Endothelial cell of umbilical vein (primary cell): ENCODE measurements at regions not wholly inside any gene's neighbourhood (a gene's known extent, or its start where the extent isn't known, plus 50 kb on each side); places are given as distances from the start of the nearest gene placed in this dataset.

Experiments used
- BruUV-seq: library from RNA; stranded (reverse); fragments of 400-500 nt; replicated peaks from 2 replicates; lab custom pipeline; 2021; lab: Mats Ljungman, UMichigan
- CTCF ChIA-PET: fragments of 300-600, 350-600 bp; sonication (Branson Sonifier 250); formaldehyde crosslinking; loops from one replicate; lab custom pipeline; 2021; ENCODE audit warnings: antibody characterized with exemption, inconsistent platforms; lab: Charles Lee
- POLR2A ChIA-PET: fragments of 300-600, 350-600 bp; sonication (Branson Sonifier 250); formaldehyde crosslinking; loops from one replicate; lab custom pipeline; 2021; ENCODE audit warnings: antibody characterized with exemption, inconsistent platforms; lab: Charles Lee
- DNase-seq: peaks from one replicate; pipeline ENCODE4 v3.0.0-alpha.2; 2011; ENCODE audit warnings: low read depth, low spot score
- FAIRE-seq: peaks from 2 replicates; lab custom pipeline; 2011; peaks lifted over from hg19 to GRCh38; lab: Jason Lieb, UNC
- H2AFZ ChIP-seq: 2 replicates; pipeline ENCODE4 v1.6.0; 2012; ENCODE audit warnings: low read depth, low read length, control low read depth, inconsistent platforms
- H3K27ac ChIP-seq: 2 replicates; pipeline ENCODE4 v1.5.1; 2011; ENCODE audit warnings: low read depth, mild to moderate bottlenecking, control low read depth, low read length, moderate library complexity; ENCODE audit not compliant: insufficient read depth
- H3K27me3 ChIP-seq, 2 experiments: 2 replicates each; pipeline versions ENCODE4 v1.6.0 to v1.6.1; 2011; ENCODE audit warnings: low read length in 2 of 2, mixed read lengths in 1 of 2; ENCODE audit not compliant: control insufficient read depth in 2 of 2, insufficient read depth in 2 of 2
- H3K36me3 ChIP-seq, 2 experiments: 2 replicates in 1 of 2; 3 replicates in 1 of 2; pipeline ENCODE4 v1.5.1; 2011; ENCODE audit warnings: low read length in 2 of 2, mild to moderate bottlenecking in 1 of 2, moderate library complexity in 1 of 2; ENCODE audit not compliant: control insufficient read depth in 2 of 2, insufficient read depth in 2 of 2; ENCODE audit errors: extremely low read depth in 1 of 2
- H3K4me1 ChIP-seq: 3 replicates; pipeline ENCODE4 v1.5.1; 2011; ENCODE audit warnings: mild to moderate bottlenecking, low read length; ENCODE audit not compliant: control insufficient read depth, insufficient read depth; ENCODE audit errors: extremely low read depth
- H3K4me2 ChIP-seq: 2 replicates; pipeline ENCODE4 v1.6.1; 2011; ENCODE audit warnings: low read length, control low read depth, mixed read lengths; ENCODE audit not compliant: insufficient read depth
- H3K4me3 ChIP-seq, 3 experiments: fragments of 200-600 bp in 1 of 3; sonication (generic), shearing (Covaris generic) in 1 of 3; replicated peaks in 1 of 3; 2 replicates each; pipeline ENCODE4 v1.5.1; 2011 to 2016; ENCODE audit warnings: control low read depth in 3 of 3, low read length in 3 of 3, mild to moderate bottlenecking in 2 of 3, inconsistent platforms in 1 of 3, low read depth in 1 of 3, moderate library complexity in 1 of 3; ENCODE audit not compliant: insufficient read depth in 1 of 3
- H3K79me2 ChIP-seq: 2 replicates; pipeline ENCODE4 v1.6.0; 2012; ENCODE audit warnings: low read length, inconsistent platforms; ENCODE audit not compliant: control insufficient read depth, insufficient read depth
- H3K9ac ChIP-seq: replicated peaks from 2 replicates; pipeline ENCODE3; 2011; ENCODE audit warnings: low read length, control low read depth; ENCODE audit not compliant: insufficient read depth; ENCODE audit errors: extremely low read depth
- H3K9me1 ChIP-seq: replicated peaks from 3 replicates; pipeline ENCODE4 v1.6.0; 2011; ENCODE audit warnings: mild to moderate bottlenecking, low read length; ENCODE audit not compliant: control insufficient read depth, insufficient read depth; ENCODE audit errors: extremely low read depth
- H3K9me3 ChIP-seq: replicated peaks from 2 replicates; pipeline ENCODE4 v1.5.1; 2012; ENCODE audit warnings: low read length, inconsistent platforms; ENCODE audit not compliant: control insufficient read depth, insufficient read depth
- H4K20me1 ChIP-seq: replicated peaks from 2 replicates; pipeline ENCODE3; 2011; ENCODE audit warnings: mild to moderate bottlenecking, low read length; ENCODE audit not compliant: control insufficient read depth, insufficient read depth; ENCODE audit errors: extremely low read depth
- CTCF ChIP-seq, 2 donors: IDR thresholded peaks; 1 replicate in 1 of 2; 2 replicates in 1 of 2; pipeline ENCODE4 v1.5.1; 2011; ENCODE audit warnings: low read length in 2 of 2, mild to moderate bottlenecking in 2 of 2, moderate library complexity in 2 of 2, control low read depth in 1 of 2, inconsistent platforms in 1 of 2, low read depth in 1 of 2; ENCODE audit not compliant: insufficient read depth in 1 of 2; ENCODE audit errors: extremely low read depth in 1 of 2
- EZH2 ChIP-seq: IDR thresholded peaks from 2 replicates; pipeline ENCODE4 v1.6.1; 2012; ENCODE audit warnings: borderline replicate concordance, low read depth, mild to moderate bottlenecking, moderate library complexity, low read length, inconsistent platforms; ENCODE audit not compliant: severe bottlenecking
- FOS ChIP-seq: IDR thresholded peaks from 2 replicates; pipeline ENCODE4 v1.6.1; 2011; ENCODE audit warnings: mild to moderate bottlenecking, low read length, moderate library complexity, borderline replicate concordance; ENCODE audit not compliant: insufficient read depth
- GATA2 ChIP-seq: IDR thresholded peaks from 2 replicates; pipeline ENCODE4 v1.7.0; 2011; ENCODE audit warnings: low read depth, mild to moderate bottlenecking, moderate library complexity, mixed read lengths, low read length; ENCODE audit not compliant: insufficient read length, insufficient read depth
- JUN ChIP-seq: IDR thresholded peaks from 2 replicates; pipeline ENCODE4 v1.6.1; 2011; ENCODE audit warnings: borderline replicate concordance, low read depth; ENCODE audit not compliant: insufficient read length, insufficient read depth
- MAX ChIP-seq: IDR thresholded peaks from 2 replicates; pipeline ENCODE4 v1.6.1; 2011; ENCODE audit not compliant: insufficient read depth, insufficient read length
- MYC ChIP-seq: IDR thresholded peaks from one replicate; pipeline ENCODE4 v1.6.1; 2011; ENCODE audit warnings: mild to moderate bottlenecking, low read depth, low read length
- POLR2A ChIP-seq: IDR thresholded peaks from 2 replicates; pipeline ENCODE4 v1.6.1; 2012; ENCODE audit warnings: low read depth, mild to moderate bottlenecking, control low read depth, low read length
- POLR2AphosphoS5 ChIP-seq: IDR thresholded peaks from 2 replicates; pipeline ENCODE4 v1.6.1; 2012; ENCODE audit warnings: low read depth, mild to moderate bottlenecking, control low read depth, low read length, moderate library complexity; ENCODE audit not compliant: insufficient read depth
- dilution Hi-C: fragments of 300-500 bp; cut with MboI; formaldehyde crosslinking; loops from one replicate; pipeline ENCODE4 v1.15.0; 2019; ENCODE audit warnings: low sequenced_read_pairs; ENCODE audit not compliant: extremely low pct_ligation_motif_present
- intact Hi-C: fragments of 100-400 bp; cut with micrococcal nuclease; formaldehyde crosslinking; loops from one replicate; pipeline ENCODE4 v1.10.0; 2022

- dilution Hi-C loops (no loop called here), intact Hi-C loops (no loop called here)
- Histone ChIP-seq H3K9me1 (no peaks in the 10 kb centered on the region), H2AFZ (no peak overlapping the region), H3K79me2 (no peaks in the 10 kb centered on the region), H4K20me1 (no peaks in the 10 kb centered on the region), H3K9ac (no peak overlapping the region), H3K9me3 (no peaks in the 10 kb centered on the region), H3K4me1 (no peaks in the 10 kb centered on the region), H3K4me3 (no peak overlapping the region), H3K36me3 (no peaks in the 10 kb centered on the region), H3K4me2 (no peak overlapping the region), H3K27me3 (no peaks in the 10 kb centered on the region), H3K27ac (no peak overlapping the region)
- CTCF ChIA-PET = no interaction called here
- BruUV-seq = no TSS peak
- TF ChIP-seq JUN (no peak), POLR2AphosphoS5 (no peak), MYC (no peak), FOS (no peak), MAX (no peak), EZH2 (no peak), POLR2A (no peak), CTCF (IDR thresholded peaks at IDR 0.05; ENCODE audit: extremely low read depth in 1 of 2, insufficient read depth in 1 of 2, low read depth in 1 of 2, low read length in 2 of 2) (no peak), GATA2 (no peak)
- DNase-seq = no peak
- FAIRE-seq = no peak
- POLR2A ChIA-PET = no interaction called here
These were observed 311.8 kb upstream of the TMTC1 start for GRCh38 chr12:30095511-30095910.
